Limb (tissue), 2 donors: ENCODE measurements at regions not wholly inside any gene's neighbourhood (a gene's known extent, or its start where the extent isn't known, plus 50 kb on each side); places are given as distances from the start of the nearest gene placed in this dataset.
"Not testable (repeated sequence)": the region's sequence is repeated elsewhere in the genome, so short reads cannot be mapped to it uniquely, and the experiment has no call there.

Experiments used
- DNase-seq, 2 donors: peaks; one replicate each; pipeline ENCODE4 v3.0.0-alpha.2; 2016; ENCODE audit errors: extremely low spot score in 2 of 2

GRCh38 chr20:24834310-24834709, 114.8 kb upstream of the CST7 start:
- no peak for DNase-seq

DNA sequence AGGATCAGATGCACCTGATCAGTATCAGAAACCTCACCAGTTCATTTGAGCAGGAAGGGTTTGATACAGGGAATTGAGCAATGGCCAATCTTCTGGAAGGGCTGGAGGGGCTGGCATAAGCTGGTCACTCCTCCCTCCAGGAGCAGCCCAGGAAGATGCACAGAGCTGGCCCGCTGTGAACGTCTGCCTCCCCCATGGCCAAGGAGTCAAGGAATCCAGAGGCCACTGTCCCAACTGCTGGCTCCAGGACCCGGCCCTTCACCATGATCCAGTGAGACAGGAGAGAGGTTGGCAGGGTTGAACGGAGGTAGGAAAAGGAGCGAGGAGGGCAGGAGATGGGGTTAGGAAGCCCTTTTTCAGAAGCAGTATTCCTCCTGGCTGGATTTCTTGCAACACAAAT, 113.9 kb upstream of the CST7 start:
- DNase-seq, result no peak

GRCh38 chr20:24836041-24836533, 113.0 kb upstream of the CST7 start:
- no peak for DNase-seq

- DNase-seq, result no peak
These were observed 112.3 kb upstream of the CST7 start for GRCh38 chr20:24836661-24837299.

- DNase-seq, result no peak
These were observed 111.2 kb upstream of the CST7 start for GRCh38 chr20:24837781-24838450.

GRCh38 chr20:24838546-24839535, 110.2 kb upstream of the CST7 start:
- DNase-seq, result peak in 1 of 2 donors; percentile 7

GRCh38 chr20:24840121-24840713, 108.9 kb upstream of the CST7 start:
- DNase-seq, result peak in 1 of 2 donors; percentile 27

DNA sequence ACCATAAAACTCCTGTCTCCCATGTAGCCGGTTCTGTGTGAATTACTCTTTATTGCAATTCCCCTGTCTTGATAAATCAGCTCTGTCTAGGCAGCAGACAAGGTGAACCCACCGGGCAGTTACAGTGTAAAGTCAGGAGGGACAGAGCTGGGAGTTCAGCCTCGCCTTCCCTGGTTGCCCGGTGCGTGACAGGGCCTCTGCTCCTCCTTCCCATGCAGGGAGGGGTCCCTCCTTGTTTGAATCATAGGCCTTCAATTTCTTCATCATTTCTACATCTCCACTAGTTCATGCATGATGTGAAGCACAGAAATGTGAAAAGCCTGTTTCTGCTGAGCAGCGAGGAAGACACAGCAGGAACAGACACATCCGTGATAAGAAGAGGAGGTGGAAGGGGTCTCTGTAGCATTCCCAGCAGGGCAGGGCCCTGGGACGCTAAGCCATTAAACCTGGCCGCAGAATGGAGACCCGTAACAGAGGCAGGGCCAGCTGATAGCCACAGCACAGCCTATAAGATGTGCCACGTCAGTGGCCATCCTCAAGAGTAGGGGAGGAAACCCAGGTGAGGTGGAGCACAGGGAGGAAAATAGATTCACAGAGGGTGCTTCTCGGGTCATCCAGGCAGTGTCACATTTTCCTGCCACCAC, 106.7 kb upstream of the CST7 start:
- no peak for DNase-seq

- no peak for DNase-seq
These were observed 106.0 kb upstream of the CST7 start for GRCh38 chr20:24842918-24843715.

DNA sequence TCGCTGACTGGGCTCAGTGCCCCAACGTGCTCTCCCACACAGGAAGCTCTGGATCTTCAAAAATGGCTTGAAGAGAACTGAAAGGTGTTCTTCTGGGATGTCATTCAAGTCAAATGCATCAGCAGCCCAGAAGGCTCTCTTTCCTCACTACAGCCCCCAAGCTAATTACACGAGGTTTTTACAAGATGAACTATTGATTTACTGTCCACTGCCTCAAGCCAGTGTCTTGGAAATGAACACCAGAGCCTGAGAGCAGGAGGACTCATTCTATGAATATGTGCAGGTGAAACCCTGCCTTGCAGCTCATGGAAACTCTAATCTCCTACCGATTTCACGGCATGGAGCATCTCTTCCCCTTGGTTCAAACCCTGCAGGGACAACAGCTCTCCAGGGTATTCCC, 98.9 kb upstream of the CST7 start:
- no peak for DNase-seq

DNA sequence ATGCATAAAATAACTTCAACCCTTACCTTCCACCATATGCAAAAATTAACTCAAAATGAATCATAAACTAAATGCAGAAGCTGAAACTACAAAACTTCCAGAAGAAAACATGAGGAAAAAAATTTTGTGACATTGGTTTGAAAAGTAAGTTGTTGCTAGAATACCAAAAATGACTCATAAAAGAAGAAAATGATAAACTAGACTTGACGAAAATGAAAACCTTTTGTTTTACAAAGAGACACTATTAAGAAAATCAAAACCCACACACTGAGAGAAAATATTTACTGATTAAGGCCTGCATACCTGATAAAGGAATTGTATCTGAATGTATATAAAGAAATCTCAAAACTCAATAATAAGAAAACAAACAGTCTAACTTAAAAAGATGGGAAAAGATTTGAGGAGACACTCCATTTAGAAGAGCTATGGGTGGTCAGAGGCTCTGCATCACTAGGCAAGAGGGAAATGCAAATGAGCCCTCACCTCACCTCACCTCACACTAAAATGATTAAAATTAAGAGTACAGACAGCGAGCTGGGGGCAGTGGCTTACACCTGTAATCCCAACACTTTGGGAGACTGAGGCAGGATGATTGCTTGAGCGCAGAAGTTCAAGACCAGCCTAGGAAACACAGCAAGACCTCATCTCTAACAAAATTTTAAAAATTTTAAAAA, 97.6 kb upstream of the CST7 start:
- no peak for DNase-seq

- no peak for DNase-seq
These were observed 95.2 kb upstream of the CST7 start for GRCh38 chr20:24853916-24854315.

GRCh38 chr20:24855848-24856247, 93.2 kb upstream of the CST7 start:
- DNase-seq, result no peak

- not testable (repeated sequence) for DNase-seq
These were observed 90.6 kb upstream of the CST7 start for GRCh38 chr20:24858500-24858899.

GRCh38 chr20:24859539-24859938, 89.5 kb upstream of the CST7 start:
- no peak for DNase-seq

DNA sequence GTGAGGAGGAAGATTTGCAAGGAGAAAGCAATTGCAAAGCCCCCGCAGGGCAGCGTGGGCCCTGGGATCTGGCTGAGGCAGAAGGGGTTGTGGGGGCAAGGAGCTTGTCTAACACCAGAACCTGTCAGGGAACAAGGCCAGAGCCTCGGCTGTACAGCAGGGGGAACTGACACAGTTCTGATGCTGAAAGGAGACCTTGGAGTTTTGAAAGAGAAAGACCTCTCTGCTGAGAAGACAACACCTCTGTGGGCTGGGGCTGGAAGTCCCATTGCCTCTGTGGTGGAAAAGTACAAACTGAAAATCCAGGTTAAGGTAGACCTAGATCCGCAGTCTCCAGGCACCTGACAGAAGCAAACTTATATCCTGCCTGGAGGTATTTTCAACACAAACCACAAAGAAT, 86.9 kb upstream of the CST7 start:
- DNase-seq, result no peak

DNA sequence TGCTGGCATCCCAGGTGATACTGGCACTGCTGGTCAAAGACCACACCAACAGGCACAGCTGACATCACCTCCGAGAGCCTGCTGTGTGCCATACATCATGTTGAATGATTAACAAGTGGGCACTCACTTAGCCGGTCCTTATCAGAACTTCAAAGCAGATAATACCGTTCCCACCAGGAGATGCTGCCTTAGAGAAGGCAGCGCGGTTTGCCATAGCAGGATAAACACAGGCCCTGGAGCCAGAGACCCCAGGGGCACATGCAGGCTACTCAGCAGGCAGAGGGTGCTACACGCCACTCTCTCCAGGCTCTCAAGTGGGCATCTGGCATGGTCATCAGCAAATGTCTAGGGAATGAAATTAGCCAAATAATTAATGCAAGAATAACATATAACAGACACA, 86.5 kb upstream of the CST7 start:
- DNase-seq, result no peak

- DNase-seq, result no peak
These were observed 85.7 kb upstream of the CST7 start for GRCh38 chr20:24863356-24863755.

- DNase-seq, result no peak
These were observed 83.1 kb upstream of the CST7 start for GRCh38 chr20:24866008-24866407.

GRCh38 chr20:24866742-24867141, 82.3 kb upstream of the CST7 start:
- DNase-seq, result no peak
